ENCODE measurements at regions not wholly inside any gene's neighbourhood (a gene's known extent, or its start where the extent isn't known, plus 50 kb on each side); places are given as distances from the start of the nearest gene placed in this dataset.

DNA sequence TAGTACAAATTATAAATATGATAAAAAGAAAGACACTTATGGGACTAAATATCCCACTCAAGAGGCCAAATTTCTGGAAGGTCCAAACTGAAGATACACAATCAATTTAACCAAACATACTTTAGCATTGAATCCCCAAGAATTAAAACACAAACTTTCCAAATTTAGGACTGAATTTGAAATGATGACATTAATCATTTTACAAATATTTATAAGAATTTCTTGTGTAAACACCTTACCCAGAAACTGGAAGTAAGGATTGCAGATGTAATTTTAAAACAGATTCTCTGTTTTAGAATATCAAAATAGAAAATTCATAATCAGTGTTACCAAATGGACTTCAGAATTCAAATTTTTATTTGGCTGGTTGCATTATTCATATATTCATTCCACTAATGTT lies 588.2 kb upstream of the KCND2 start:
- H3K9me3 ChIP-seq (replicated peaks) = no peaks in the 10 kb centered on the region
- H3K4me1 ChIP-seq = no peaks in the 10 kb centered on the region
- no peak for DNase-seq
- no peaks in the 10 kb centered on the region for H3K36me3 ChIP-seq
- intact Hi-C loops (cut with micrococcal nuclease) = no loop called here
- no peak overlapping the region for H3K27ac ChIP-seq (replicated peaks)
- H3K27me3 ChIP-seq (ENCODE audit: low read depth) = no peaks in the 10 kb centered on the region
- no peak for TF ChIP-seq CTCF (IDR thresholded peaks at IDR 0.05; ENCODE audit: borderline replicate concordance)
- H3K4me3 ChIP-seq = no peak overlapping the region

- Histone ChIP-seq H3K27me3 (ENCODE audit: low read depth) (no peaks in the 10 kb centered on the region), H3K27ac (replicated peaks) (no peak overlapping the region), H3K36me3 (no peaks in the 10 kb centered on the region), H3K4me3 (no peak overlapping the region), H3K4me1 (no peaks in the 10 kb centered on the region), H3K9me3 (replicated peaks) (no peaks in the 10 kb centered on the region)
- intact Hi-C loops (cut with micrococcal nuclease) = no loop called here
- no peak for TF ChIP-seq CTCF (IDR thresholded peaks at IDR 0.05; ENCODE audit: borderline replicate concordance)
- DNase-seq = no peak
Measured at GRCh38 chr7:119685906-119686305, 587.1 kb upstream of the KCND2 start.

- H3K9me3 ChIP-seq (replicated peaks) = peaks cover 5% of the 10 kb centered on the region
- H3K36me3 ChIP-seq = no peaks in the 10 kb centered on the region
- intact Hi-C loops (cut with micrococcal nuclease) = no loop called here
- H3K27me3 ChIP-seq (ENCODE audit: low read depth) = no peaks in the 10 kb centered on the region
- H3K4me1 ChIP-seq = no peaks in the 10 kb centered on the region
- DNase-seq = no peak
- TF ChIP-seq CTCF (IDR thresholded peaks at IDR 0.05; ENCODE audit: borderline replicate concordance) = no peak
- no peak overlapping the region for H3K4me3 ChIP-seq
- H3K27ac ChIP-seq (replicated peaks) = no peak overlapping the region
Measured at GRCh38 chr7:119688831-119689230, 584.1 kb upstream of the KCND2 start.

DNA sequence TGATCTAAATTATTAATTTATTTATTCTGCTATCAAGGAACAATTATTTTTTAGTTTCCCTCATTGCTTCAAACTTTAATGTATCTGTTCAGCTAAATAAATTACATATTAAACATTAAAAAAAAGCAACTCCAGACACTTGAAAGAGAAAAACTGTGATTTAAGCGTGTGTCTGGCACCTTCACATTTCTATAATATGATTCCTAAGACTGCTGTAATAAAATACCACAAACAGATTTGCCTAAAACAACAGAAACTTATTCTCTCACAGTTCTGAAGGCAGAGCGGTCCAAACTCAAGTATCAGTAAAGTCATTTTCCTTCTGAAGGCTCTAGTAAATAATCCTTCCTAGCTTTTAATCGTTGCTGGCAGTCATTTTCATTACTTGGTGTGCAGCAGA lies 580.4 kb upstream of the KCND2 start:
- H3K27ac ChIP-seq (replicated peaks) = no peak overlapping the region
- no peak for TF ChIP-seq CTCF (IDR thresholded peaks at IDR 0.05; ENCODE audit: borderline replicate concordance)
- no peaks in the 10 kb centered on the region for H3K4me1 ChIP-seq
- DNase-seq = no peak
- no peak overlapping the region for H3K4me3 ChIP-seq
- peaks cover 19% of the 10 kb centered on the region for H3K9me3 ChIP-seq (replicated peaks)
- intact Hi-C loops (cut with micrococcal nuclease) = no loop called here
- H3K27me3 ChIP-seq (ENCODE audit: low read depth) = no peaks in the 10 kb centered on the region
- no peaks in the 10 kb centered on the region for H3K36me3 ChIP-seq

DNA sequence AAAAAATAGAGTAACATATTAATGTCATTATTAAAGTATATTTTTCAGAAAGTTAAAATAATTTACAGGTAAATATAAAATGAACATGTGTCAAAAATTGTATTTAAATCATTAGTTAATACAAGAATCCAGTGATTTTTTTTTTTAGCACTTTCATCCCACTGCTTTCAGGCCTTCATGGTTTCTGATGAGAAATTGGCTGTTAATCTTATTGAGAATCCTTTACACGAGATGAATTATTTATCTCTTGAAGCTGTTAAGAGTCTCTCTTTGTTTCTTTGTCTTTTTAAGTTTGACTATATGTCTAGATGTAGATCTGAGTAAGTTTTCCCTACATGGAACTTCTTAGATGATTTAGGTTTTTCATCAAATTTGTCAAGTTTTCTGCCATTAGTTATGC lies 578.5 kb upstream of the KCND2 start:
- no peak for DNase-seq
- Histone ChIP-seq H3K4me3 (no peak overlapping the region), H3K4me1 (no peaks in the 10 kb centered on the region), H3K27ac (replicated peaks) (no peak overlapping the region), H3K27me3 (ENCODE audit: low read depth) (no peaks in the 10 kb centered on the region), H3K36me3 (no peaks in the 10 kb centered on the region), H3K9me3 (replicated peaks) (peaks cover 19% of the 10 kb centered on the region)
- TF ChIP-seq CTCF (IDR thresholded peaks at IDR 0.05; ENCODE audit: borderline replicate concordance) = no peak
- intact Hi-C loops (cut with micrococcal nuclease) = no loop called here

GRCh38 chr7:119696336-119696735 lies 576.6 kb upstream of the KCND2 start:
- DNase-seq = no peak
- Histone ChIP-seq H3K9me3 (replicated peaks) (peaks cover 19% of the 10 kb centered on the region), H3K4me1 (no peaks in the 10 kb centered on the region), H3K36me3 (no peaks in the 10 kb centered on the region), H3K27me3 (ENCODE audit: low read depth) (no peaks in the 10 kb centered on the region), H3K4me3 (no peak overlapping the region), H3K27ac (replicated peaks) (no peak overlapping the region)
- no peak for TF ChIP-seq CTCF (IDR thresholded peaks at IDR 0.05; ENCODE audit: borderline replicate concordance)
- intact Hi-C loops (cut with micrococcal nuclease) = no loop called here
